Activated T-helper 1 cell treated with anti-CD3 and anti-CD28 coated beads, Interleukin-12 subunit alpha, Interleukin-12 subunit beta, Interleukin-2, Interleukin-4 antibody, amounts not matched to agents 30 ng/mL and 10 ng/mL and 1 ng/mL, durations not matched to agents 14 hours and 24 hours and 36 hours (primary cell): ENCODE measurements at regions not wholly inside any gene's neighbourhood (a gene's known extent, or its start where the extent isn't known, plus 50 kb on each side); places are given as distances from the start of the nearest gene placed in this dataset.

ENCODE experiments used
- DNase-seq: peaks from one replicate; pipeline ENCODE4 v3.0.0; 2021; ENCODE audit warnings: low spot score
- H3K27ac Mint-ChIP-seq: one replicate; pipeline ENCODE4 v1.8.0; 2021; ENCODE audit warnings: mild to moderate bottlenecking, mixed read lengths
- H3K27me3 Mint-ChIP-seq: one replicate; pipeline ENCODE4 v1.8.0; 2022; ENCODE audit warnings: mild to moderate bottlenecking, moderate library complexity, mixed read lengths; ENCODE audit not compliant: insufficient read depth
- H3K36me3 Mint-ChIP-seq: one replicate; pipeline ENCODE4 v1.8.0; 2021; ENCODE audit warnings: low read depth, mixed read lengths
- H3K4me1 Mint-ChIP-seq: one replicate; pipeline ENCODE4 v1.8.0; 2021; ENCODE audit warnings: low read depth, mixed read lengths
- H3K4me3 Mint-ChIP-seq: one replicate; pipeline ENCODE4 v1.8.0; 2021; ENCODE audit warnings: mild to moderate bottlenecking, moderate library complexity, mixed read lengths
- H3K9me3 Mint-ChIP-seq: one replicate; pipeline ENCODE4 v1.8.0; 2021; ENCODE audit warnings: mixed read lengths
- intact Hi-C: fragments of 100-400 bp; cut with micrococcal nuclease; formaldehyde crosslinking; loops from one replicate; pipeline ENCODE4 v1.15.1; 2024

DNA sequence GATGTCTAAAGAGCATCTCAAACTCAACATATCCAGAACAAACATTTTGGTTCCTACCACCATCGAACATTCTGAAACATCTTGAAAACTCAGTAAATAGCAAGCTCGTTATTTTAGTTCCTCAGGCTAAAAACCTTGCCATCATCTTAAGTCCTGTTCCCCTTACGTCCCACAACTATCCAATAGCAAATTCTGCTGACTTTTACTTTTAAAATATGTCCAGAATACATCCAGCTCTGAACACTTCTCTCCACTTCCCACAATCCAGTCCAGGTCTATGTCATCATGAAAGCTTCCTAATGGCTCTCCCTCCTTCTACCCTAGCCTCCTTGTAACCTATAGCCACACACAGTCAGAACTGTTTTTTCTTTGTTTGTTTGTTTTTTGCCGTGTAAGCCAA, 279.9 kb downstream of the IPO8 start:
- Mint-ChIP-seq H3K27me3 (peaks cover 1% of the 10 kb centered on the region), H3K27ac (no peak overlapping the region), H3K4me1 (no peaks in the 10 kb centered on the region), H3K4me3 (no peak overlapping the region), H3K9me3 (no peaks in the 10 kb centered on the region), H3K36me3 (no peaks in the 10 kb centered on the region)
- intact Hi-C loops = no loop called here
- no peak for DNase-seq

DNA sequence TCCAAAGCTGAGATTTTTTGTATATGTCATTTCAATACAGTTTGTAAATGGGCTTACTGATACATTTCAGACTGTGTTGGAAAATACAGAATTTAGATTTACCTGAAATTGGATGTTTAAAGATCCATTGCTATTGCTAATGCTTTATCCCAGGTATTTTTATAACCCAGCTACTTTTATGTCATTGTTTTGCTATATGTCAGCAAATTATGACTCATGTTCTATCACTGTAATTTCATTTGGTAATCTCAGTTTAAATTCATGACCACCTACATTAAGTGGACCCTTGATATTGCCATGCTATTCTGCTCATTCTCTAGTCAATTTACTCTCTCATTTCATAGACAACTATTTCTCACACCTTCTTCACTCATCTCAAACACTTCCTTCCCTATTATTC, 281.2 kb downstream of the IPO8 start:
- Mint-ChIP-seq H3K36me3 (no peaks in the 10 kb centered on the region), H3K27me3 (peaks cover 1% of the 10 kb centered on the region), H3K9me3 (no peaks in the 10 kb centered on the region), H3K4me1 (no peaks in the 10 kb centered on the region), H3K27ac (no peak overlapping the region), H3K4me3 (no peak overlapping the region)
- intact Hi-C loops = no loop called here
- DNase-seq = no peak

DNA sequence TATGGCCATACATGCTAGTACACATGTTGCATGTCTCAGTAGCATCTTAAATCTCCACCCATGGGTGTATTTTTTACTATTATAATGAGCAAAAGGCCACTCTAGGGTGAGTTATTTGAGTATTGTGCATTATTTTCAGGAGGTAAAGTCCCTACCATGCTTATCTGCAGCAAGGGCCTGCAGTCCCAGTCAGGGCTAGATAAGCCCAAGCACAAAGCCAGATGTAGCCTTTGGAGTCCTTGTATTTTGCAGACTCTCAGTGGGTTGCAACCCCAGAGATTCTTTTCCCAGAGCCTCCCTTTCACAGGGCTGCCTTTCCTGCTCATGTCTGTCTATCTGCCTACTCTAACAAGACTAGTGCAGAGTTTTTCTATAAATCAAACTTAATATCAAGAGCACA, 295.3 kb downstream of the IPO8 start:
- Mint-ChIP-seq H3K9me3 (no peaks in the 10 kb centered on the region), H3K4me3 (no peak overlapping the region), H3K27ac (no peak overlapping the region), H3K4me1 (no peaks in the 10 kb centered on the region), H3K27me3 (no peaks in the 10 kb centered on the region), H3K36me3 (no peaks in the 10 kb centered on the region)
- intact Hi-C loops = no loop called here
- no peak for DNase-seq

DNA sequence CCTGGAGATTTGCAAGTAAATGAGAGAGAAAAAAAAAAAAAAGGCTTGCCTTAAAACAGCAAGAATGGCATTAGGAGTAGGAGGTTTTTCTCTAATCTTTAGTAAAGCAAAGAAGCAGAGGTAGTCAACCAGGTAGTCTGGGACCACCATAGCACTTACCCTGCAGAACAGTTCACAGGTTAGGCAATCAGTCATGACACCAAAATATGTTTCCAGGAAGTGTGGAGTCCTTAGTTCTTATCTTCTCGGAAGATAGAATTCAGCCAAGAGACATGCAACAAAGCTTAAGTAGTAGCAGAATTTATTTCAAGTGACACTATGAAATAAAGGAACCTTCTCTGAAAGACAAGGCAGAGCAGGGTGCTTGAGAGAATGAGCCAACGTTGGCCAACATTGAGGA, 295.8 kb downstream of the IPO8 start:
- no peaks in the 10 kb centered on the region for H3K9me3 Mint-ChIP-seq
- H3K27ac Mint-ChIP-seq = no peak overlapping the region
- no peaks in the 10 kb centered on the region for H3K4me1 Mint-ChIP-seq
- H3K36me3 Mint-ChIP-seq = no peaks in the 10 kb centered on the region
- no peak for DNase-seq
- no peak overlapping the region for H3K4me3 Mint-ChIP-seq
- intact Hi-C loops = no loop called here
- H3K27me3 Mint-ChIP-seq = no peaks in the 10 kb centered on the region

DNA sequence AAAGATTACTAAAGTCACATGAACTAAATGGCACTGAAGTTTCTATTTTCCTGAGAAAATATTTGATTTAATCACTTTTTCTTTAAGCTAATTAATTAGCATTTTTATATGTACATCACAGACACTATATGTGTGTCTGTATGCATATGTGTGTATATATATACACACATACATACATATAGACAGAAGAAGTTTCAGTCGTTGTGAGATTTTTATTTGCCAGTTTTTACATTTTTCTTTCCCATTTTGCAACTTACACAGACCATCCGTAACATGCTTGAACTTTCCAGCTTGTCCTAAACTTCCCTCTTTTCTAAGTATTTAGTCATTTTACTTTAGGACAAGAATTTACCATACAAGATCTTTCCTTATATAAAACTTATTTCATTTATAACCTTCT, 299.1 kb downstream of the IPO8 start:
- Mint-ChIP-seq H3K9me3 (peaks cover under 1% of the 10 kb centered on the region), H3K36me3 (no peaks in the 10 kb centered on the region), H3K4me1 (no peaks in the 10 kb centered on the region), H3K4me3 (no peak overlapping the region), H3K27me3 (no peaks in the 10 kb centered on the region), H3K27ac (no peak overlapping the region)
- no peak for DNase-seq
- intact Hi-C loops = no loop called here

DNA sequence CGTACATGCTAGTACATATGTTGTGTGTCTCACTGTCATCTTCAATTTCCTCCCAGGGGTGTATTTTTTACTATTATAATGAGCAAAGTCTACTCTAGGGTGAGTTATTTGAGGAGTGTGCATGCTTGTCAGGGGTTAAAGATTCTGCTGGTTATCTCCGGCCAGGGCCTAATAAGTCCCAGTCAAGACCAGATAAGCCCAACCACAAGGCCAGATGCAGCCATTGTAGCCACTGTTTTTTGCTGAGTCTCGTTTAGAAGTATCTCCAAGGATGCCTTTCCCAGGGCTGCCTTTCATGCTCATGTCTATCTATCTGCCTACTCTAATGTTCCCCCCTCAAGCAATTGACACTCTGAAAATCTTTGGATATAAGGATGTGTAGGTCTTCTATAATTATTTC, 300.5 kb downstream of the IPO8 start:
- H3K36me3 Mint-ChIP-seq = no peaks in the 10 kb centered on the region
- no peak overlapping the region for H3K4me3 Mint-ChIP-seq
- no peaks in the 10 kb centered on the region for H3K4me1 Mint-ChIP-seq
- no peak for DNase-seq
- intact Hi-C loops = no loop called here
- H3K27me3 Mint-ChIP-seq = no peaks in the 10 kb centered on the region
- no peak overlapping the region for H3K27ac Mint-ChIP-seq
- H3K9me3 Mint-ChIP-seq = peaks cover 6% of the 10 kb centered on the region

DNA sequence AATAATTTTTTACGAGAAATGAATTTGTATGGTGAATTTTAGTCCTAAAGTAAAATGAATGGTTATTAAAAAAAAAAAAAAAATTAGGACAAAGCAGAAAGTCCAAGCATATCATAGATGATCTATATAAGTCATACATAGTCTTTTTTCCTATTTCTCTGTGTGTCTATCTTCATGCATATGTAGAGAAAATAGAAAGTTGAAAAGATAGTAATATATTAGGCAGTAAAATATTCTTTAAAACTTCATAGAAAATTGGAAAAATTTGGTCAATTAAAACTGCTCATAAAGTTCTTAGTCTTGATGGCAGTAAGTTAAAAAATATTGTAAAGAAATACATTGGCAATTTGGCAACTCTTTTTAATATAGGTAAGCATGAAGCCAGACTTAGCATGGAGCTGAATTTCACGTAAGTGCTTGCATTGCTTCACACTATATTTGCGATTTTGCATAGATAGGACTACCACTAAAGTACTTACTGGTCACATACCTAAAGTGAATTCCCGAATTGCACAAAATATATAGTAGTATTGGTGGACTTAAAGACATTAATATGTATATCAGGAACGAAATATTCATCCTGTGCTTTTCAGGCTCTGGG, 303.8 kb downstream of the IPO8 start:
- intact Hi-C loops = no loop called here
- H3K27ac Mint-ChIP-seq = no peak overlapping the region
- no peaks in the 10 kb centered on the region for H3K4me1 Mint-ChIP-seq
- no peak for DNase-seq
- no peak overlapping the region for H3K4me3 Mint-ChIP-seq
- H3K9me3 Mint-ChIP-seq = peaks cover 6% of the 10 kb centered on the region
- no peaks in the 10 kb centered on the region for H3K27me3 Mint-ChIP-seq
- H3K36me3 Mint-ChIP-seq = no peaks in the 10 kb centered on the region

DNA sequence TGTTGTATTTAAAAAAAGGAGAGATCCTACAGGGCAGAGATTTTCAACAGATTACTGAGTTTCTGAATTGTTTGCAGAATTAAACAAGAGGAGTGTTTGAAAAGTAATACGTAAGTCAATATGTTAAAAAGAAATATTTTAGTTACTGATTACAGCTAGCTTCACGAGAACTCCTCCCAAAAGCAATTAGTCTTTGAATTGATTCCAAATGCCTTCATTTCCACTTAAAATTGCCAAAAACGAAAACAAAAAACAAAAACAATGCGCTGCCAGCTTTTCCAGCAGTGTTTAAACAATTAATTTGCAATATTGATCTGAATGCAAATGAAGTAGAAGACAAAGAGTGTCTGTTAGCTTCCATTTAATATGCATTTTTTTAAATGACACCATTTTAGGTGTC, 310.0 kb downstream of the IPO8 start:
- intact Hi-C loops = no loop called here
- no peak overlapping the region for H3K27ac Mint-ChIP-seq

DNA sequence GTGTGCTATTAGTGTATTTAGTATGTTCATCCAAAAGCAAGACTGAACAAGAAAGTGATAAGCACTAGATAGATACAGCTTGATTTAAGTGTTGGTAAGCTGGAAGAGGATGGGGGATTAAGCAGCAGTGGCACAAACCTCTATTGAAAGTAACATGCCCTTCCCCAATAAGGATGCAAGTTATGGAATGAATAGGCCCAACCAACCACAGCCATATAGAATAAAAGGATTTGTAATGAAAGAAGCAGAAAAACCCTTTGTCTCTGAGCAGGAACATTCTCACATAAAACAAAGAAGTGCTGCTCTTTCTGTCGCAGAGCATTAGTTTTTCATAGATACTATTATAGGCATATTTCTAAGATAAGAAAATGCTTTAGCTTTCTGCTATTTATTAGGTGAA, 310.7 kb downstream of the IPO8 start:
- Mint-ChIP-seq H3K36me3 (no peaks in the 10 kb centered on the region), H3K9me3 (no peaks in the 10 kb centered on the region), H3K27ac (no peak overlapping the region), H3K27me3 (no peaks in the 10 kb centered on the region), H3K4me1 (no peaks in the 10 kb centered on the region), H3K4me3 (no peak overlapping the region)
- intact Hi-C loops = no loop called here
- no peak for DNase-seq

More for the DNA sequence above, 310.0 kb downstream of the IPO8 start:
- Mint-ChIP-seq H3K36me3 (no peaks in the 10 kb centered on the region), H3K4me1 (no peaks in the 10 kb centered on the region), H3K4me3 (no peak overlapping the region), H3K9me3 (no peaks in the 10 kb centered on the region), H3K27me3 (no peaks in the 10 kb centered on the region)
- DNase-seq = no peak

DNA sequence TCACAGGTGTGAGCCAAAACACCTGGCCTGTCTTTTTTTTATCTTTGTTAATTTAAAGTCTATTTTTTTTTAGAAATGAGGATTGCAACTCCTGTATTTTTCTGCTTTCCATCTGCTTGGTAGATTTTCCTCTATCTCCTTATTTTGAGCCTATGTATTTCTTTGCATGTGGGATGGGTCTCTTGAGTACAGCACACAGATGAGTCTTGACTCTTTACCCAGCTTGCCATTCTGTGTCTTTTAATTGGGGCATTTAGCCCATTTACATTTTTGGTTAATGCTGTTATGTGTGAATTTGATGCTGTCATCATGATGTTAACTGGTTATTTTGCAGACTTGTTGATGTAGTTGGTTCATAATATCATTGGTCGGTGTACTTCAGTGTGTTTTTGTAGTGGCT, 317.4 kb downstream of the IPO8 start:
- H3K27ac Mint-ChIP-seq = no peak overlapping the region
- H3K27me3 Mint-ChIP-seq = no peaks in the 10 kb centered on the region
- intact Hi-C loops = no loop called here

DNA sequence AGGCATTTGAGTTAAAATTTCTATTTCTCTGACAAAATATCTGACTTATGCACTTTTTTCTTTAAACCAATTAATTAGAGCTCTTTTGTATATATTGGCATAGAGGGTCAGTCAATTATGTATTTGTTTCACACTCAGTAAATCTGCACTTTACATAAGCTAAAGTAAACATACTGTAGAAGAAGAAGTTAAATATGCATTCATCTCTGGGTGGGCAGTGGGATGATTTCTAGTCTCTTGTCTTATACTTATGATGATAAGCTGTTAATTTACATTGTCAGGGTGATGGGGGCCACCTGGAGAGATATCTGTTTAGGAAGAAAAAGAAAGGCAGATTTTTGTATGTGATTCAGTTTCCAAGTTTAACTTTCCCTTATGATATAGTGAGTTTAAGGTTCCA, 330.8 kb downstream of the IPO8 start:
- intact Hi-C loops = no loop called here
- no peak for DNase-seq
- H3K27ac Mint-ChIP-seq = no peak overlapping the region

More for the DNA sequence above, 317.4 kb downstream of the IPO8 start:
- Mint-ChIP-seq H3K36me3 (no peaks in the 10 kb centered on the region), H3K9me3 (peaks cover 5% of the 10 kb centered on the region), H3K4me1 (no peaks in the 10 kb centered on the region), H3K4me3 (no peak overlapping the region)
- no peak for DNase-seq

DNA sequence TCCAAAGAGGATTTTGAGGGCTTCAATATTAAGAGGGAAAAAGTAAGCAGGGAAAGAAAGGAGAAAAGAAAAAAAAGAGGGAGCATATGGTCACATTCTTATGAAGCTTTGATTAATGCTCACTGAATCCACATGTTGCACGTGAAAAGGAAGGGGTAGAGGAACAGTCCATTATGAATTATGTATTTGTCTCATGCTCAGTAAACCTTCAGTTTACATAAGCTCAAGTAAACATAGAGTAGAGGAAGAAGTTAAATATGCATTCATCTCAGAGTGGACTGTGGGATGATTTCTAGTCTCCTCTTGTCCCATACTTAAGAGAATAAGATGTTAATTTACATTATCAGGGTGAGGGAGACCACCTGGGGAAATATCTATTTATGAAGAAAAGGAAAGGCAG, 334.5 kb downstream of the IPO8 start:
- no peaks in the 10 kb centered on the region for H3K9me3 Mint-ChIP-seq
- DNase-seq = no peak
- intact Hi-C loops = no loop called here
- H3K27ac Mint-ChIP-seq = no peak overlapping the region
- no peaks in the 10 kb centered on the region for H3K4me1 Mint-ChIP-seq
- H3K36me3 Mint-ChIP-seq = no peaks in the 10 kb centered on the region
- no peak overlapping the region for H3K4me3 Mint-ChIP-seq
- H3K27me3 Mint-ChIP-seq = no peaks in the 10 kb centered on the region

More for the DNA sequence above, 330.8 kb downstream of the IPO8 start:
- Mint-ChIP-seq H3K4me1 (no peaks in the 10 kb centered on the region), H3K4me3 (no peak overlapping the region), H3K36me3 (no peaks in the 10 kb centered on the region), H3K9me3 (peaks cover 9% of the 10 kb centered on the region), H3K27me3 (no peaks in the 10 kb centered on the region)

DNA sequence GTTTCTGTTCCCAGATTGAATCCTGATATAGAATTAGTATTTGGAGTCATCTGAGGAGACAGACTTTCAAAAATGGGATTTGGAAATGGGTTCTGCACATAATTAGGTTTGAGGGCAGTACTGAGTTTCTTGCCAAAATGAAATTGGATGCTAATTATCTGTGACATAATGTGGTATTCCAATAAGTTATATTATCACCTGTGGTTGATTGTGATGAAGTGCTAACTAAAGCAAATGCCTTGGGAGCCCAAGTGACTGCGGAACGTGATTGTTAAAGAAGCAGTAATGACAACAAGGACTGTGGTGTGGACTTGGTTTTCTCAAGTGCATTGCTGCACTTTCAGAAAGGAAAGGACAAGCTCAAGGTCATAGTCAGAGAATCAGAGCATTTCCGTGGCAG, 337.0 kb downstream of the IPO8 start:
- H3K4me3 Mint-ChIP-seq = no peak overlapping the region
- no peaks in the 10 kb centered on the region for H3K4me1 Mint-ChIP-seq
- DNase-seq = no peak
- intact Hi-C loops = no loop called here
- H3K27me3 Mint-ChIP-seq = no peaks in the 10 kb centered on the region
- H3K36me3 Mint-ChIP-seq = no peaks in the 10 kb centered on the region
- no peaks in the 10 kb centered on the region for H3K9me3 Mint-ChIP-seq
- no peak overlapping the region for H3K27ac Mint-ChIP-seq

DNA sequence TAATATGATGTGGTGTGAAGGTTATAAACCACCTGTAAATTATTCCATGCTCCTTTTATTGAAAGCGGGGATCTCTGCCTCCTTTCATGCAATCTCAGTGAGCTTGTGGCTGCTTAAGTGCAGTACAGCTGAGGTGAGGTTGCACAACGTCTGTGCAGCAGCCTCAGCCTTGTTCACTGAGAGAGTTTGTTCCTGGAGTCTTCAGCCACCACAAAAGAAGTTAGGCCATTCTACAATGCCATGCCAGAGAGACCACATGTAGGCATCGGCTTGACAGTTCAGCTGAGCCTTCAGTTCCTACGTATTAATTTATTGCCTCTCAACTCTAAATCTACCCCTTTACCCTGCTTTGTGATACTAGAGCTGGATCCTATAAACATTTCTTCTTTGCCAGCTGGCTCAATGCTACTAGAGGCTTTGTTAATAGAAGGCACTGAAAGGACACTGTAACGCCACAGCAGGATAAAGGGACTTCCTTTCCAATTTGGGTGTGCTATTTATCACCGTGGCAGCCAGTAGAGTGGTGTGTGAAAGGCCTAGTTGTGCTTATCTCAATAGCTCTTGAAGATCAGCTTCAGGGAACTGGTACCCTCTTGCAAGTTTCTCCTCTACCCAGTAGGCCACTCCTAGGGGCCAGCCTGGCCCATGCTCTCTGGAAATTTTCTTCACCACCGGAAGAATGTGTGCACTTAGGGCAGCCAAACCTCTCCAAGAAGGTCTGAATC, 337.7 kb downstream of the IPO8 start:
- no peaks in the 10 kb centered on the region for H3K36me3 Mint-ChIP-seq

More for the DNA sequence above, 337.7 kb downstream of the IPO8 start:
- intact Hi-C loops = no loop called here
- peaks cover 2% of the 10 kb centered on the region for H3K9me3 Mint-ChIP-seq
- no peak overlapping the region for H3K27ac Mint-ChIP-seq
- DNase-seq = no peak
- no peak overlapping the region for H3K4me3 Mint-ChIP-seq
- H3K4me1 Mint-ChIP-seq = no peaks in the 10 kb centered on the region
- H3K27me3 Mint-ChIP-seq = no peaks in the 10 kb centered on the region
